ENCODE measurements at regions not wholly inside any gene's neighbourhood (a gene's known extent, or its start where the extent isn't known, plus 50 kb on each side); places are given as distances from the start of the nearest gene placed in this dataset.

GRCh38 chr4:189301692-189302091 is 639.0 kb upstream of the FRG1 start:
- no peak for TF ChIP-seq EZH2phosphoT487 (IDR thresholded peaks at IDR 0.05; ENCODE audit: borderline replicate concordance, low read length)
- TF ChIP-seq, protein P1, sequence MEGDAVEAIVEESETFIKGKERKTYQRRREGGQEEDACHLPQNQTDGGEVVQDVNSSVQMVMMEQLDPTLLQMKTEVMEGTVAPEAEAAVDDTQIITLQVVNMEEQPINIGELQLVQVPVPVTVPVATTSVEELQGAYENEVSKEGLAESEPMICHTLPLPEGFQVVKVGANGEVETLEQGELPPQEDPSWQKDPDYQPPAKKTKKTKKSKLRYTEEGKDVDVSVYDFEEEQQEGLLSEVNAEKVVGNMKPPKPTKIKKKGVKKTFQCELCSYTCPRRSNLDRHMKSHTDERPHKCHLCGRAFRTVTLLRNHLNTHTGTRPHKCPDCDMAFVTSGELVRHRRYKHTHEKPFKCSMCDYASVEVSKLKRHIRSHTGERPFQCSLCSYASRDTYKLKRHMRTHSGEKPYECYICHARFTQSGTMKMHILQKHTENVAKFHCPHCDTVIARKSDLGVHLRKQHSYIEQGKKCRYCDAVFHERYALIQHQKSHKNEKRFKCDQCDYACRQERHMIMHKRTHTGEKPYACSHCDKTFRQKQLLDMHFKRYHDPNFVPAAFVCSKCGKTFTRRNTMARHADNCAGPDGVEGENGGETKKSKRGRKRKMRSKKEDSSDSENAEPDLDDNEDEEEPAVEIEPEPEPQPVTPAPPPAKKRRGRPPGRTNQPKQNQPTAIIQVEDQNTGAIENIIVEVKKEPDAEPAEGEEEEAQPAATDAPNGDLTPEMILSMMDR (IDR thresholded peaks at IDR 0.05; ENCODE audit: low read depth, low read length, poor library complexity, severe bottlenecking), result no peak

Measured in DOHH2 (cell line).